ENCODE measurements at regions not wholly inside any gene's neighbourhood (a gene's known extent, or its start where the extent isn't known, plus 50 kb on each side); places are given as distances from the start of the nearest gene placed in this dataset.

DNA sequence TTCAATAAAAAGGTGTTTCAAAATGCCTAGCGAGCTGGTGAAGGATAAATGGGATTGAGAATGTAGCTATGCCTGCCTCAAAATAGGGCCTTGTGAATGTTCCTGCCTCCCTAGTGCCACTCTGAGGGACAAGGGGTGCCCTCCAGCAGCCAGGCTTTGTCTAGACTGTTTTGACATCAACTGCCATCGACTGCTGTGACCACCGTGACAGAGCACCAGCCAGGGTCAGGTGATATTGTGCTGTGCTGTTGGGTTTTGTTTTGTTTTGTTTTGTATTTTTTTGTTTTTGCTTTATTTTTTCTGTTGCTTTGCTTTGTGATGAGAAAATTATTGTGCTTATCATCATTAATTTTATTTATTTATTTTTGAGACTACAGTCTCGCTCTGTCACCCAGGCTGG is 144.8 kb downstream of the SMAD6 start:
- TF ChIP-seq CTCF (conservative IDR thresholded peaks at IDR 0.05) (no peak), ZFX (IDR thresholded peaks at IDR 0.05) (no peak)
